ENCODE measurements at regions not wholly inside any gene's neighbourhood (a gene's known extent, or its start where the extent isn't known, plus 50 kb on each side); places are given as distances from the start of the nearest gene placed in this dataset.

GRCh38 chr6:149127212-149127611, 190.3 kb upstream of the TAB2 start:
- Mint-ChIP-seq H3K4me3 (no peak overlapping the region), H3K36me3 (no peaks in the 10 kb centered on the region), H3K9me3 (peaks cover 7% of the 10 kb centered on the region), H3K27ac (peak overlapping the region; percentile 97), H3K4me1 (peaks cover 59% of the 10 kb centered on the region)
- no peak for DNase-seq (ENCODE audit: low spot score in 2 of 2)
- ATAC-seq = no peak

DNA sequence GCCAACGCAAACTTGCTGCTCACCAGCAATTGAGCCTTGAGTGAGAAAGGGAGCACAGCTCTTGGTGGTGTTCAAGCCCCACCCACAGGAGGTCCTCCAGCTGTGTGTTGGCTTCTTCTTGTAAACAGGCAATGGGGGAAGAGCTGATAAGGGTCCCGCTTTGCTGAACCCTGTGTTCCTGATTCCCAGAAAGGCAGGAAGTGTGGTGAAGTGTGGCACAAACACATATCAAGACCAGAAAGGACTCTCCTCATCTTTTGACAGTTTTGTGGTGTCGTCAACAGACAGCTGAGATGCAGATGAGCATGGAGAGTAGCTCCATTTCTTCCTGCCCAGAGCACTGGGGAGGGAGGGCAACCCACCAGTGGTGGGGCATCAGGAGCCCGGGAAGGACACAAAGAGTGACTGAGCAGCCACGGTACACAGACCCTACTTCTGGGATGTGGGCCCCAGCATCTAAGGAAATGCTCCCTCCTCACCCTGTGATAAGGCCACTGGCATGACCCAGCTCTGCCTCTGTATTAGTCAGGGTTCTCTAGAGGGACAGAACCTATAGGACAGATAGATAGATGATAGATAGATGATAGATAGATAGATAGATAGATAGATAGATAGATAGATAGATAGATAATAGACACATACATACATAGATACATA, 188.9 kb upstream of the TAB2 start:
- Mint-ChIP-seq H3K27ac (peak overlapping the region; percentile 97), H3K4me3 (peak overlapping the region; percentile 54), H3K9me3 (peaks cover 7% of the 10 kb centered on the region), H3K4me1 (peaks cover 56% of the 10 kb centered on the region), H3K36me3 (no peaks in the 10 kb centered on the region)
- ATAC-seq (peak; percentile 84), DNase-seq (ENCODE audit: low spot score in 2 of 2) (peak in 1 of 2 donors; percentile 74)

DNA sequence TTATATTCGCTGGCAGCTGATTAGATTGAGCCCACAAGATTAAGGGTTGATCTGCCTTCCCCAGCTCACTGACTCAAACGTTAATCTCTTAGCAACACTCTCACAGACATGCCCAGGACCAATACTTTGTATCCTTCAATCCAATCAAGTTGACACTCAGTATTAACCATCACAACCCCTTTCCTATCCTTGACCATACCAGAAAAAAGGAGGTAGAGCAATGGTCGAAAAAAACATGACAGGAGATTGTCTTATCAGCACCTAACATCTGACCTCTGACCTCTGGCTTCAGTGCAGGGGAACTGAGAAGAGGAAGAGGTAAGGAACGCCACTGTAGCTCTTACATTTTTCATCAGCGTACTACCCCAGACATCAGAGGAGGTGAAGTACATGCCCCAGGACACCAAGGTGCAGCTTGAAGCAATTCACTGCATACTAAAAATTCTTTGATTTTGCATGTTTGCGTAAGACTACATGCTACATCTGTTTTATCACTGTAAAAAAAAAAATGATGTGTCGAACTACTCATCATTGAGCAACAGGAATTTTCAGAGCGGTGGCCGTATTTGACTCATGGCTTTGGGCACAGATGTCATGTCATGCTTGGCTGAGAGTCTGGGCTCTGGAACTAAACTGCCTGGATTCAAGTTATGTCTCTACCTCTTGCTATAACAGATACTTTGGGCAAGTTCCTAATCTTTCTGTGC, 188.0 kb upstream of the TAB2 start:
- ATAC-seq (no peak), DNase-seq (ENCODE audit: low spot score in 2 of 2) (peak in 1 of 2 donors; percentile 48)
- Mint-ChIP-seq H3K4me1 (peaks cover 47% of the 10 kb centered on the region), H3K27ac (peak overlapping the region; percentile 97), H3K9me3 (peaks cover 2% of the 10 kb centered on the region), H3K4me3 (no peak overlapping the region), H3K36me3 (no peaks in the 10 kb centered on the region)

DNA sequence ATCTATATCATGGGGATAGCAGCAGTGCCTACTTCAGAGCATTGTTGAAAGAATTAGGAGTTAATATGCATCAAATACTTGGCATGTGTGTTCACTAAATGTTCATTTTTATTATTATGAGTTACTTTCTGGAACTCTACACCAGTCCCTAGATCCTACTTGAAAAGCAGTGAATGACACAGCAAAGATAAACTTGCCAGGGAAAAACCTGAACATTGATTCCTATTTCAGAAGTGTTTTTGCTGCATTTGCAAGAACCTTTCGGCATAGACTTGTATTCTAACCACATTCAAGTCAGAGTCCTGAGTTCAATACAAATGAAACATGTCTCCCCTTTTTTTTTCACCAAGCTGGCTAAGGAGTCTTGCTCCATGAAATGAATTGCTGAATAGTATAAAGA, 187.4 kb upstream of the TAB2 start:
- DNase-seq (ENCODE audit: low spot score in 2 of 2) (no peak), ATAC-seq (no peak)
- Mint-ChIP-seq H3K27ac (no peak overlapping the region), H3K36me3 (no peaks in the 10 kb centered on the region), H3K4me1 (peaks cover 47% of the 10 kb centered on the region), H3K9me3 (peaks cover 2% of the 10 kb centered on the region), H3K4me3 (no peak overlapping the region)

- Mint-ChIP-seq H3K9me3 (peaks cover 2% of the 10 kb centered on the region), H3K4me3 (no peak overlapping the region), H3K36me3 (no peaks in the 10 kb centered on the region), H3K4me1 (peaks cover 47% of the 10 kb centered on the region), H3K27ac (no peak overlapping the region)
- ATAC-seq (no peak), DNase-seq (ENCODE audit: low spot score in 2 of 2) (peak in 1 of 2 donors; percentile 37)
Observed at GRCh38 chr6:149130508-149130907, 187.0 kb upstream of the TAB2 start.

GRCh38 chr6:149131891-149132290, 185.6 kb upstream of the TAB2 start:
- Mint-ChIP-seq H3K4me3 (peak overlapping the region; percentile 18), H3K36me3 (no peaks in the 10 kb centered on the region), H3K4me1 (peaks cover 39% of the 10 kb centered on the region), H3K9me3 (peaks cover 2% of the 10 kb centered on the region), H3K27ac (peak overlapping the region; percentile 54)
- DNase-seq (ENCODE audit: low spot score in 2 of 2) = no peak
- no peak for ATAC-seq

- ATAC-seq (peak; percentile 68), DNase-seq (ENCODE audit: low spot score in 2 of 2) (peak in 1 of 2 donors; percentile 60)
- Mint-ChIP-seq H3K27ac (peak overlapping the region; percentile 54), H3K4me1 (peaks cover 35% of the 10 kb centered on the region), H3K36me3 (no peaks in the 10 kb centered on the region), H3K4me3 (peak overlapping the region; percentile 18), H3K9me3 (peaks cover 2% of the 10 kb centered on the region)
Observed at GRCh38 chr6:149132336-149132735, 185.2 kb upstream of the TAB2 start.

- H3K27ac Mint-ChIP-seq = no peak overlapping the region
- peaks cover 6% of the 10 kb centered on the region for H3K36me3 Mint-ChIP-seq
- ATAC-seq = no peak
- peaks cover 23% of the 10 kb centered on the region for H3K4me1 Mint-ChIP-seq
- peak in 1 of 2 donors; percentile 36 for DNase-seq (ENCODE audit: low spot score in 2 of 2)
- no peak overlapping the region for H3K4me3 Mint-ChIP-seq
- peaks cover 2% of the 10 kb centered on the region for H3K9me3 Mint-ChIP-seq
Observed at GRCh38 chr6:149134511-149134933, 183.0 kb upstream of the TAB2 start.

DNA sequence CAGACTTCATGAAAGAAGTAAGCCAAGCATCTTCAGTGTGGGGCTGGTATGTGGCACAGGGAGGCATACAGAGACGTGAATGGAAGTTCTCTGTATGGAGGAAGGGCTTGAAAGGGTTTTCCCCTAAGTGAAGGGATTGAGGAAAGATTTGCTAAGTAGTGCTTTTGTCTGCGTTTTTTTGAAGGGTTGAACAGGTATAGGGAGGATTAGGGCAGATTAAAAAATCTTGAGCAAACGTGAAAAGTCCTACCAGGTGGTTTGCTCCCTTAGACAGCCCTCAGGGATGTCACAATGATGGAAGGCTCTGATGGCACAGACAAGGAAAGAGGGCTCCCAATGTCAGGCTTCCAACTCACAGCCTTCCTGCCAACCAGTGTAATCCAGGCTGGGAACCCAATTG, 181.7 kb upstream of the TAB2 start:
- DNase-seq (ENCODE audit: low spot score in 2 of 2) (peak in 1 of 2 donors; percentile 41), ATAC-seq (no peak)
- peaks cover 2% of the 10 kb centered on the region for H3K9me3 Mint-ChIP-seq
- H3K36me3 Mint-ChIP-seq = peaks cover 19% of the 10 kb centered on the region
- H3K4me1 Mint-ChIP-seq = peaks cover 35% of the 10 kb centered on the region
- H3K4me3 Mint-ChIP-seq = no peak overlapping the region
- H3K27ac Mint-ChIP-seq = no peak overlapping the region

DNA sequence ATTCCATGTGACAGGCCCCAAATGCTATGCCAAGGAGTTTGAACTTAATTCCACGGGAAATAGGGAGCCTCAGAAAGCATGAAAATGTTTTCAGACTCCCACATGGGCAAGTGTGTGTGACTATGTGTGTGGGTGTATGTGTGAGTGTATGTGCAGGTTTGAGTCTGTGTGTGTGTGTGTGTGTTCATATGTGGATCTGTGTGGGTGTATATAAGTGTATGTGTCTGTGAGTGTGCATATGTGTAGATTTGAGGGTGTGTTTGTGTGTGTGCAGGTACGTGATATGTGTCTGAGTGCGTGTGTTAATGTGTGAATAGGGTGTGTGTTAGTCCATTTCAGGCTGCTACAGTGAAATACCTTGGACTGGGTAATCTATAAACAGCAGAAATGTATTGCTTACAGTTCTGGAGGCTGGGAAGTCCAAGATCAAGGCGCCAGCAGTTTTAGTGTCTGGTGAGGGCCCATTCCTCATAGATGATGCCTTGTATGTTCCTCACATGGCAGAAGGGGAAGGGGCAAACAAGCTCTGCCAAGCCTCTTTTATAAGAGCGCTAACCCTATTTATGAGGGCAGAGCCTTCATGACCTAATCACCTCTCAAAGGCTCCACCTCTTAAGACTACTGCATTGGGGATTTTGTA, 181.1 kb upstream of the TAB2 start:
- no peak overlapping the region for H3K27ac Mint-ChIP-seq
- no peak overlapping the region for H3K4me3 Mint-ChIP-seq

DNA sequence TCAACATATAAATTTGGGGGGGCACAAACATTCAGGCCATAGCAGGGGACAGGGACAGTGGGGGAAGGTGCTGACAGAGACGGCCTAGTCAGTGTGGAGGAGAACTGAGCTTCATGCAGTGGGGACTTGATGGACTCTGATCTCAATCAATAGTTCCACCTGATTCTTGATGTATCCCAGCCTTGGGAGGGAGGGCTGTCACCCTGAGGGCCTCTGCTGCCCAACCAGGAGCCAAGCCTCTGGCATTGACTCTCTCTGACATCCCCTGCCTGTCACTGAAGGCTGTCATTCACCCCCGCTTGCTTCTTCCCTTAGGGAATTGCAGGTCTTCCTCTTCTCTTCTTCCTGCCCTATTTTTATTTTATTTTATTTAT, 180.6 kb upstream of the TAB2 start:
- Mint-ChIP-seq H3K9me3 (peaks cover 2% of the 10 kb centered on the region), H3K27ac (no peak overlapping the region), H3K4me1 (peaks cover 44% of the 10 kb centered on the region), H3K36me3 (peaks cover 26% of the 10 kb centered on the region), H3K4me3 (no peak overlapping the region)
- peak in 1 of 2 donors; percentile 40 for DNase-seq (ENCODE audit: low spot score in 2 of 2)
- ATAC-seq = no peak

More for the DNA sequence above, 181.1 kb upstream of the TAB2 start:
- peaks cover 40% of the 10 kb centered on the region for H3K4me1 Mint-ChIP-seq
- H3K36me3 Mint-ChIP-seq = peaks cover 25% of the 10 kb centered on the region
- peaks cover 2% of the 10 kb centered on the region for H3K9me3 Mint-ChIP-seq
- no peak for ATAC-seq
- DNase-seq (ENCODE audit: low spot score in 2 of 2) = no peak

DNA sequence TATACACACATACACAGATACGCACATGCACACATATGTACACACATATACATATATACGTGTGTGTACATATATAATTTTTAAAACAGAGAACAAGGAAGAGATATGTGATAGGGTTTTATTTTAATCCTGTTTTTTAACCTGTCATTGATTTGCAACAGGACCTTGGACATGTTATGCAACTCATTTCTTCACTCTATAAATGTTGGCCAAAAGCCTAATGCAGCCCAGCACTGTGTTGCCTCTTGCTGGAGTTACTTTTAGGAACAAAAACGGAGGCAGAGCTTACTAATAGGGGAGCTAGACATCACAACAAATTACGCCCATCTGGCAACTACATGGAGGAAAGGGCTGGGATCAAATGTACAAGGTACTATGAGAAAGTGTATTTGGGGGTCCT, 179.9 kb upstream of the TAB2 start:
- Mint-ChIP-seq H3K36me3 (peaks cover 26% of the 10 kb centered on the region), H3K9me3 (peaks cover 2% of the 10 kb centered on the region), H3K4me3 (no peak overlapping the region), H3K4me1 (peaks cover 42% of the 10 kb centered on the region), H3K27ac (peak overlapping the region; percentile 95)
- DNase-seq (ENCODE audit: low spot score in 2 of 2) (peak in 1 of 2 donors; percentile 7), ATAC-seq (no peak)

DNA sequence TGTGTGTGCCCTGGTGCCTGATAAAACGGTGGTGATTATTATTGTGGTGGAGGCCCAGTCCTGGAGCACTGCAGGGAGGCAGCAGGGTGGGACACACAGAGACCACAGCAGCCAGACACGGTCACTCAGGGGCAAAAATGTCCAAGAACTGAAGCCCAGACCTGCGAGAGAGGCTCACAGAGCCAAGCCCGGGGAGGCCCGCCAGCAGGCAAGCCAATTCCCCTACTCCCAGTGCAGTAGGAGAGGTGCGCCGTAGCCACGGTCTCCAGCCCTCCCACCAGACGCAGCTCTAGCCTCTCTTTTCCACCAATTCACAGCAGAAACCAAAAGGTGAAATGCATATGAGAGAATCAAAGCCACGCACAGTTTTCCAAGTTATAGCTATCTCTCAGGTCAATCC, 179.4 kb upstream of the TAB2 start:
- Mint-ChIP-seq H3K4me1 (peaks cover 37% of the 10 kb centered on the region), H3K4me3 (no peak overlapping the region), H3K36me3 (peaks cover 26% of the 10 kb centered on the region), H3K27ac (peak overlapping the region; percentile 95), H3K9me3 (peaks cover 2% of the 10 kb centered on the region)
- ATAC-seq (no peak), DNase-seq (ENCODE audit: low spot score in 2 of 2) (peak in 1 of 2 donors; percentile 43)

DNA sequence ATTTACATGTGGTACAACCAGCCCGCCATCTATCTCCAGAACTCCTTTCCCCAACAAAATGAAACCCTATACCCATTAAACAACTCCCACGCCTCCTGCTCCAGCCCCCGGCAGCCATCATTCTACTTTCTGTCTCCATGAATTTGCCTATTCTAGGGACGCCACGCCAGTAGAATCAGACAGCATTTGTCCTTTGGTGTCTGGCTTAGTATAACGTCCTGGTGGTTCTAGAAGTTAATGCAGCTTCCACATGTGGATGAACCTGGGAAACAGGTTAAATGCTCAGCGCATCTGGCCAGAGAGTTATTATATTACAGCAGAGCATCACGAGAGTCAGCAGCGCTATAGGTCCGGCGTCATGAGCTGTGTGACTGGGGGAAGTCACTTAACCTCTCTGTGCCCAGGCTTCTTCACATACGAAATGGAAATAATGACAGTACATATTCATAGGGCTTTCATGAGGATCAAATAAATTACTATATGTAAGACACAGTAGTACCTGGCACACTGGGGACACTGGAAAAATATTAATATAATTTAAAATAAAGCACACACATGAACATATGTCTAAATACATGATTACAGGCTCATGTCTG, 178.7 kb upstream of the TAB2 start:
- Mint-ChIP-seq H3K4me1 (peaks cover 41% of the 10 kb centered on the region), H3K27ac (peak overlapping the region; percentile 95), H3K36me3 (peaks cover 31% of the 10 kb centered on the region), H3K9me3 (peaks cover 3% of the 10 kb centered on the region), H3K4me3 (peak overlapping the region; percentile 72)
- ATAC-seq (no peak), DNase-seq (ENCODE audit: low spot score in 2 of 2) (peak in 1 of 2 donors; percentile 46)

DNA sequence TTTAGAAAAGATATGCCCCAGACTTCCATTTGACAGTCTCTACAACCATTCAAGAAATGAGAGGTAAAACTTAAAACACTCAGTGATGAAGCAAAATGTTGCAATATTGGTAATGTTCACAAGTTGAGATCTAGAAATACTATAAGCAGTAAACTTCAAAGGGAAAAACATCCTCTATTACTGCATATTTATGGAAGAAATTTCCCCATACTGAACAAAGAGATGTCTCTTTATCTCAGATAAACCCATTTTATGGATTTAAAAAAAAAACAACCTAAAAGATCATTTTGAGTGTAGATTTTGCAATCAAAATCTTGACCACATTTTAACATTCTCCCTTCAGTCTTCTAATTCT, 177.8 kb upstream of the TAB2 start:
- Mint-ChIP-seq H3K36me3 (peaks cover 40% of the 10 kb centered on the region), H3K27ac (peak overlapping the region; percentile 95), H3K4me3 (peak overlapping the region; percentile 72), H3K9me3 (peaks cover 3% of the 10 kb centered on the region), H3K4me1 (peaks cover 41% of the 10 kb centered on the region)
- ATAC-seq = no peak
- no peak for DNase-seq (ENCODE audit: low spot score in 2 of 2)

Measured in stimulated activated effector memory CD8-positive, alpha-beta T cell treated with anti-CD3 and anti-CD28 coated beads, Interleukin-12 subunit alpha, Interleukin-12 subunit beta, amount 100 ng/mL, for 72 hours (primary cell).